HG02981 (cell line): ENCODE measurements at regions not wholly inside any gene's neighbourhood (a gene's known extent, or its start where the extent isn't known, plus 50 kb on each side); places are given as distances from the start of the nearest gene placed in this dataset.
"Not testable (repeated sequence)": the region's sequence is repeated elsewhere in the genome, so short reads cannot be mapped to it uniquely, and the experiment has no call there.

Source experiments
- ATAC-seq: cut with Tn5 transposase; IDR thresholded peaks from one replicate; pipeline ENCODE4 v1.9.1; 2021; ENCODE audit warnings: mild to moderate bottlenecking, moderate library complexity; ENCODE audit not compliant: unreplicated experiment

DNA sequence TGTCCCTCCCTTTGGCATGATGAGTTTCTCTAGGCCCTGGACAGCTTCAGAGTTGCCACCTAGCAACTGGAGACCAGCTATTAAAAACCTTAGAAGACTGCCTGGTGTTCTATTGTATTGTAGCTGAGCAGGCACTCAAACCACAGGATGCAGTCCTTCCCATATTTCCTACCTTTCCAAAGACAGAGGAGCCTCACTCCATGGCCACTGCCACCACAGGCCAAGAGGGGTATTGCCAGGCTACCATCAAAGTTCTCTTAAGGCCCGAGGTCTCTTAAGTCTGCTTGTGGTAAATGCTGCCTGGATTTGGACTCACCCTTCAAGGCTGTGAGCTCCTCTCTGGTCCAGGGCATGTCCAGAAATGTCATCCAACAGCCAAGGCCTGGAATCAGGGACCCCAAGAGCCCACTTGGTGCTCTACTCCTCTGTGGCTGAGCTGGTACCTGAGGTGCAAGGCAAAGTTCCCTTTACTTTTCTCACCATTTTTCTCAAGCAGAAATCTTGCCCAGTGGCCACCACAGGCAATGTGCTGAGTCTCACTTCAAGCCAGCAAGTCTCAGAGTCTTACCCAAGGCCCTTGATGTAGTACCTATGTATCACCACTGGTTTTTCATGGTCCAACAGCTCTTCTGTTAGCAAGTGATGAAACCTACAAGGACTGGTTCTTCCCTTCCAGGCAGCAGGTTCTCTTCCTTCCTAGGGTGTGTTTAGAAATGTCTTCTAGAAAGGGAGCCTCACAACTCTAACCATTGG, 269.4 kb downstream of the AMY1C start:
- no peak for ATAC-seq

DNA sequence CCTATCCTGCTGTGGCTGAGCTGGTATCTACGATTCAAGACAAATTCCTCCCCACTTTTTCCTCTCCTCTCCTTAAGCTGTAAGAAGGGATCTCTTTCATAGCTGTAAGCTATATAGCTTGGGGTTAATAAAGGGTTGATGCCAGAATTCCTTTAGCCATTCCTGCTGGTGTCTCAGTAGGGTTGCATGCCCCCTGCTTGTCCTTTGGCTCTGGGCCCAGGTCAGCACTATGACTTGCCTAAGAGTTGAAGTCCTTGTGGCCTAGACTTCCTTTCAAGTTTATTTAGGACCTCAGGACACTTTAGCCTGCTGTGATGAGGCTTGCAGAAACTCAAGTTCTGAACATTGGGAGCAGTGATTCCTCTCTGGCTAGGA, 270.0 kb downstream of the AMY1C start:
- no peak for ATAC-seq

DNA sequence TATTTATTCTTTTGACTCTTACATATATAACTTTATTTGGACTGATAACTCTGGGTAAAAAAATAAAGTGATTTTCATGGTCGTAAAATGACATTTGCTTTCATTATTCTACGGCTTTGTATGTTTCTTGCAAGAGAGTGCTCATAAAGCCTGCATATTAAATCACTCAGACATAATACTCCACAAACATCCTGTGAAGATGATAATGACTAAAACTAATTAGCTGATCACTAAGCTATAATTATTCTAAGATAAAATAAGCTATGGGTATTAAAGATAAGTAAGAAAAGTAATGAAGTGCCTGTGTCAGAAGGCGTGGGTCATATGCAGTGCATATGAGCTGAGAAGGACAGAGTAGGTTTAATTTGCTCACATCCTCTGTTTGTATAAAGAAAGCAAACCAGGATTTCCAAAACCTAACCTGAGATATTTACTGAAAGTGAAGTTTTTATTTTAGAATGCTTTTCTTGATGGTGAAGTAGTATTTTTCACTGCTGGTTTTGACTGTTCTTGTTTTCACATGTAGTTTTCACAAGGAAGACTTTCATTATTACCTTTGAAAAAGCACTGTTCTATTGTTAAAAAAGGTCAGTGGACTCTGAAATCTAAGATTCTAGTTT, 278.8 kb downstream of the AMY1C start:
- ATAC-seq: no peak

DNA sequence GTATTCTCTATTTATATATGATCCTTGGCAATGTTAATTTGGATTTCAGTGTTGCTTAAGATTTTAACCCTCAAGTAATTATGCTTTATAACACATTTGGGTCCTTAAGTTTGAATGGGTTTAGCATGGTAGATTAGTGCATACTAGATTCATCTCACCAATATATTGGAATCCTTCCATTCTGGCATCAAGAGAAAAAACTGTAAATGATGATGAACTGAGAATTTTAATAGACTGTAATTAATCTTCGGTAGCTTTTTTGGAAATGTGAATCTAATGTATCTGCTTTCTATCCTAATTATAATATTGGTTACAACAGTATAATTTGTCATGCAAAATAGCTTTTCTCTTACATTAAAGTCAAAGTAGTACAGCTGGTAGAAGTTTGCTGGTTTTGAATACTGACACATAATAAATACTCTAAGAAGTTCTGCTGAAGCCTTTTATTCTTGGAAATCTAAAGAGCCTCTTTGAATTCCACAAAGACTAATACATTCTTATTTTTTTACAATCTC, 279.8 kb downstream of the AMY1C start:
- no peak for ATAC-seq

GRCh38 chr1:104056786-104057185, 307.1 kb downstream of the AMY1C start:
- ATAC-seq: no peak

GRCh38 chr1:104057219-104057898, 307.7 kb downstream of the AMY1C start:
- ATAC-seq: not testable (repeated sequence)

- ATAC-seq: not testable (repeated sequence)
These were observed 311.9 kb downstream of the AMY1C start for GRCh38 chr1:104061637-104062036.

- ATAC-seq: no peak
These were observed 314.7 kb downstream of the AMY1C start for GRCh38 chr1:104064399-104064798.

- no peak for ATAC-seq
These were observed 323.2 kb downstream of the AMY1C start for GRCh38 chr1:104072915-104073371.

GRCh38 chr1:104073463-104073902, 323.8 kb downstream of the AMY1C start:
- no peak for ATAC-seq

DNA sequence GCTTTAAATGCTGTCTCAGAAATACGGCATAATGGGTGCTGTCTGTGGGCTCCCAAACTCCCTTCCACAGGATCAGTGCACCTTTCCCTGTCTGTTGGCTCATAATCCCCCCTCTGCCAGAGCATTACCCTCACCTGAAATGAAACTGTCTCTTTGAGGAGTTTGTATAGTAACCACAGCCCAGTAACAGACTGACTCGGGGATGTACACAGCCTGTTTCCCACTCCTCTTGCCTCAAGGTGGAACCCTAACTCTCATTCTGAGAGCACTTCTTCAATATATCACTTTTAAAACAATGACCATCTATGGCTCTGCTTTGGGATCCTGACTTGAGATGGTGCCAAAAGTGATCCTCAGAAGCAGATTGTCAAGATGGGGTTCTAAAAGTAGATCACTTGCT, 332.5 kb downstream of the AMY1C start:
- ATAC-seq: no peak

DNA sequence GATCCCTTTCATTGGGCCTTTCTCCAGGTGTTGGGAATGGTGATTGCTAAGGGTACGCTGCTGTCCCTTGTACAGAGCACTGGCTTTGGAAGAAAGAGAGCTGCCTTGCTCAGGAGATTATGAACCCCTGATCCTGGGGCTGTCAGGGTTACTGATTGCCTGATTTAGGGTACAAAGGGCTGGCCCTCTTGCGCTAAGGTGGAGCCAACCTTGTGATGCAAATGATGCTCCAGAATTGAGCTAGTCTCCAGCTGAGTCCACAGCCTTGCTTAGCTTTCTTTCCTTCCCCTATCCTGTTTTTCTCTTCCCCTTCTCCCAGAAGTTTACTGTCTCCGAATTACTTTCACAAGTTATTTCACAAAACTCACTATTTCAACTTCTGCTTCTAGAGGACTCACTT, 334.7 kb downstream of the AMY1C start:
- ATAC-seq: no peak

DNA sequence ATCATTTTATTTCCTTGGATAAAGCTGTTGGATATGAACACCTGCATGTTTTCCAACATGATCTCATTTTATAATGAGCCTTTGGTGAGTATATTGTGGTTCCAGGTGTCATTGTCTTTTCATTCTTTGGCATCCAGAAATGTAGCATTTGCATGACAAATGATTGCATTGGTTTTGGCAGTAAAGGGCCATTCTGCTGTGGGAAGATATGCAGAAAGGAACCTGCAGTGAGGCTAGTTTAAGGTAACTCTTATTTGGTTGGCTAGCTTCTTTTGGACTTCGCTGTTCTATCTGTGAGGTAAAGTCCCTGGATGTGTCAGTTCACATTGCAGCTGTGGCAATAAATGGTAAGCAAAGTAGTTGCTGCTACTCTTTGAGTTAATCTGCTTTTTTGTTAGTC, 343.0 kb downstream of the AMY1C start:
- no peak for ATAC-seq

- ATAC-seq: no peak
These were observed 349.1 kb downstream of the AMY1C start for GRCh38 chr1:104098837-104099236.

GRCh38 chr1:104100115-104100514, 350.4 kb downstream of the AMY1C start:
- ATAC-seq: no peak

GRCh38 chr1:104105465-104105864, 355.8 kb downstream of the AMY1C start:
- ATAC-seq: no peak

GRCh38 chr1:104120525-104120924, 370.8 kb downstream of the AMY1C start:
- no peak for ATAC-seq

GRCh38 chr1:104121271-104121670, 371.6 kb downstream of the AMY1C start:
- no peak for ATAC-seq

GRCh38 chr1:104125266-104125665, 375.6 kb downstream of the AMY1C start:
- no peak for ATAC-seq

DNA sequence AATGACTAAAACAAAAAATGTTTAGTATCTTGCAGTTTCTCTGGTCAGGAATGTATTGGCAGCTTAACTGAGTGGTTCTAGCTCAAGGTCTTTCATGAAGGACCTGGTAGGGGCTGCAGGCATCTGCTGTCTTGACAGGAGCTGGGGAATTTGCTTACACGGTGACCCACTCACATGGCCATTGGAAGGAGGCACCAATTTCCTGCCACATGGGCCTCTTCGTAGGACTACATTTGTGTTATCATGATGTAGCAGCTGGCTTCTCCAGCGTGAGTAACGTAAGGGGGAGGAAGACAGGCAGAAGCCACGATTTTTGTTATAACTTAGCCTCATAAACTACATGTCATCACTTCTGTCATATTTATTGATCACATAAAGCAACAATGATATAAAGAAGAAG, 376.3 kb downstream of the AMY1C start:
- ATAC-seq: no peak

DNA sequence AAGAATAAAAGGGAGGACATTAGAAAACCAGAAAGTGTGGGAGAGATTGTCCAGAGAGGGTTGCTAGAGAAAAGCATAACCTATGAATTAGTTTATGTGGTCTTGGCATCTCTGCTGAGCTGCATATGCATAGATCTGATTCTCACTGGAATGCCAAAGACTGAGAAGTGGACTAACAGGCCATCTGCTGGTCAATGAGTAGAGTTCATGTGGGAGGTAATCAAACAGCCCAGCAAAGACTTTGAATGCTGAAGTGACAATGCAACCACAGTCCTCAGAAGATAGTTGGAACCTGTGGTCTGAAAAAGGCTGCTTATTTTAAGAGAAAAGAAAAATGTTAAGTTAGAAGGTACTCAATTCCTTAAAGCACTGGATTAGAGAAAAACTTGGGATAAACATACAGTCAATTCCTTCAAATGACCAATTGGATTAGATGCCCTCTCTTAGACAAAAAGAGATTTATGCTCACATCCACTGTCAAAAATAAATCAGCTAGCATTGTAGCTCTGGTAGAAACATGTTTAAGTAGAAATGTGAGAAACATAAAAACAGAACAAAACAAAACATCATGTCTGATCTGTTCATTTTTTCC, 382.8 kb downstream of the AMY1C start:
- peak; percentile 86 for ATAC-seq
